ENCODE measurements at regions not wholly inside any gene's neighbourhood (a gene's known extent, or its start where the extent isn't known, plus 50 kb on each side); places are given as distances from the start of the nearest gene placed in this dataset.
"Not testable (repeated sequence)": the region's sequence is repeated elsewhere in the genome, so short reads cannot be mapped to it uniquely, and the experiment has no call there.

DNA sequence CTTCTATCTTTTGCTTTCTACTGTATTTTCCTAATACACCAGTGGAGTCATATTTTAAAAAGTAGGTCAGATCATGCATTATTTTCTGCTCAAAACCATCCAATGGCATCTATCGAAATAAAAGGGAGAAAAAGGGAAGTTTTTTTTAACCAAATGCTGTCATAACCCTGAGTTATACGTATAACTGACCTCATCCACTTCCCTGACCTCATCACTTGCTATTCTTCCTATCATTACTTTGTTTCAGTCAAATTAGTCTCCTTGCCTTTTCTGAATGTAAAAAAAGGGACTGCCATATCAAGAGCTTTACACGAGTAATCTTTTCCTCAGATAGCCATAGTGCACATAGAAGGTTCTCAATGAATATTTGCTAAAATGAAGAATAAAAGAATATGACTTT, 1383.6 kb downstream of the ZPLD1 start:
- DNase-seq = no peak

DNA sequence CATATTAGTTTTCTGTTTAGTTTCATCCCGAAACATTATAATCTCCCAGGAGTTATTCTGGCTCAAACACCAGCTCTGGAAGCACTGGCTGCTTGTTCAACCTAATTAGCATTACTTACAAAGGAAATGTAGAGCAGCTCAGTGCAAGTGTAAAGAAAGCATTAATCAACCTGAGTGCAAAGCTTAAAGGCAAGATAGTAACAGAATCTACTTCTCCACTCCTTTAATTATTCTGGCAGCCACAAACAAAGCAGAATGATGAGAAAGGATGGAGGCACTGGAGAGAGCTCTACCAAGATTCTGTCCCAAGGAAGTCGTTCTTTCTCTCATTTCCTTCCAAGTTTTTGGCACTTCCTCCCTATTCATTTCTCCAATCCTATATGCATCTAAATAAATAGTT, 1384.0 kb downstream of the ZPLD1 start:
- DNase-seq = no peak

DNA sequence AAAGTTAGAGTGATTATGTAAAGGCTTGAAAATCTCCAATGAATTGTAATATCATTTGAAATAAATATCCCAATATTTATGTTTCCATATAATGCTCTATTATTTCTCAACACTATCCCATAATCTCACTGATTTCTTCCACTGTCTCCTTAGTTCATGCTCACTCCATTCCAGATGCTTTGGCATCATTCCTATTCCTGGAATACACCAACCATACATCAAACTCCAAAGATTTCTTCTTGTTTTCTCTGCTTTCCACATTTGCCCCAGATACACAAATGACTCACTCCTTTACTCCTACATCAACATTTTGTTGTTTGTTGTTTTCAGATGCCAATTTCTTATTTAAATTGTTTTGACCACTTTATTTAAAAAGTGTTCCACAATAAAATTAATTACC, 1390.8 kb downstream of the ZPLD1 start:
- DNase-seq = no peak

DNA sequence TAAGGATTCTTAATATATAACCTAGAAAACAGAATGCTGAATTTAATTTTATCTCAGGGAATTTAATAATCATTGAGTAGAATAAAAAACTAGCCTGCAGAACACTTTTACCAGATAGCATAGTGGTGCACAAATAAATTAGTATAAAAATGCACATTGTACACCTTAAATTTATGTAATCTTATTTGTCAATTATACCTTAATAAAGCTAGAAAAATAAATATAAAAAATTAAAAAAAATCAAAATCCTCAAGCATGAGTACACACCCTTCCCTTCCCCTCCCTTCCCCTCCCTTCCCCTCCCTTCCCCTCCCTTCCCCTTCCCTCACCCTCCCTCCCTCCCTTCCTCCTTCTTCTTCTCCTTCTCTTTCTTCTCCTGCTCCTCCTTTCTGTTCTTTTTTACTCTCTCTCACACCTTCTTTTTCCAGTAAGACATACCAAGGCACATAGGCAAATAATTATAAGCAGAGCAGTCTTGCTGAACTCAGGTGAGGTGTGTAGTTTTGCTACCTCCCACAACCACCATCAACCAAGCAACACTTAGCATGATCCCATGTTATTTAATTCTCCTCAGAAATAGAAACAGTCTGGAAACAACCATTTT, 1395.0 kb downstream of the ZPLD1 start:
- DNase-seq = no peak

DNA sequence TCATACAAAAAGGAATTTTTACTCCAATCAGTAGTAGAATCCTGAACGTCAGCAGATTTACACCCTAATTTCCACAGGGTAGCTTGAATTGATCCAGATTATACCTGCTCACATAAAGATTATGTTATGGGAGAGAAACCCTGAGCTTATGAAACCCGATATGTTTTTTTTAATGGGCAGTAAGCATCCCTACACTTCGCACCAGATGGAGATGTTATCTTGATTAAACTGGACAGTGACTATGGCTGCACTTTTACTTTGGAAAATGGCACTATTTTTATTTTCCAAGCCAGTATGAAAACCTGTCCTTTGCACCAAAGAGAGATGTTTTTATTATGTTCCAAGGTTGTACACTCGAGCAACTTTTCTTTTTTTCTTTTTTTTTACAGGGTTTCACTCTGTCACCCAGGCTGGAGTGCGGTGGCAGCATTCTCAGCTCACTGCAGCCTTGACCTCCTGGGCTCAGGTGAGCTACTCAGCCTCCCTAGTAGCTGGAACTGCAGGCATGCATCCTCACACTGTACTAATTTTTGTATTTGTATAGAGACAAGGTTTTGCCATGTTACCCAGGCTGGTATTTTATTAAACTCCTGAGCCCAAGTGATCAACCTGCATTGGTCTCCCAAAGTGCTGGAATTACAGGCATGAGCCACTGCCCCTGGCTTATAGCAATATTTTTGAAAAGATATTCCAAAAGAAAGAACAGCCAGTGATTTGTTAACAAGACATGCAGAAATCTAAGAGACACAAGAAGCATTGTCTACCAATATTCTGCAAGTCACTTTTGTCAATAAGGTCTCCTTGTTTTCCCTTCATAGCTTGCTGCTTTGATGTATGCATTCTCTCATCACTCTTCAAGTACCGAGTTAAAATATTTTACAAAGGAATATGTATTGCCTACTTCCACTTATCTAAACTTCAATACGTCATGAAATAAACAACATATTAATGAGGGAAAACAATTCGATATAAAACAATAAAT, 1412.6 kb downstream of the ZPLD1 start:
- DNase-seq = no peak

DNA sequence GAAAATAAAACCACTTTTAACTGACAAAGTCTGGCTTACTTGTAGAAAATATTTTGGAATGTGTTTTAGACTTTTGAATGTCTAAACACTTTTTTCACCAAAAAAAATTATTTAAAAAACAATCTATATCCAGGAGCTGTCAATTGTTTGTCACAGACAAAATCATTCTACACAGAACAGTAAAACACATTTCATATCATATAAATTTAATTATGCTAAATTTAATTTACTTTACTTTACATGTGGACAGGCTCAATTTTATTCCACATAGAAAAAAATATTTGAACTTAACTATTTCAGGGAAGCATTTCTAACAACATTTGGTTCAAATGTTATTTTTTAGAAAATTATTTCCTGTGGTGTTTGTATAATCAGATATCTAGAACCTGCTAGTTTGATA, 1417.0 kb downstream of the ZPLD1 start:
- DNase-seq = no peak

DNA sequence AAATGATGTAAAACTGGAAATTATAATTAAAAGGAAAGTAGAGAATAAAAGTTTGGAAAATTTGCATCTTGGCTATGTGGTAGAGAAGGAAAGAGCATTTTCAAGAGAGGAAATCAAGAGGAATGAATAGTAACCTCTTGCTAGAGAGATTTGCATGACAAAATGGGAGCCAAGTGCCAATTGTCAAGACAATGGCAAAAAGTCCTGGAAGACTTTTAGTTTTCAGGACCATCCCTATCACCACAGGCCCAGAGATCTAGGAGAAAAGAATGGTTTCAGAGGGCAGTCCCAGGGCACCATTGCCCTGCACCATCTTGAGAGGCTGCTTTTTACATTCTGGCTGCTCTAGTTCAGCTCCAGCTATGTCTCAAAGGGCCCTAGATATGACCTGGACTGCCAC, 1427.6 kb downstream of the ZPLD1 start:
- no peak for DNase-seq

DNA sequence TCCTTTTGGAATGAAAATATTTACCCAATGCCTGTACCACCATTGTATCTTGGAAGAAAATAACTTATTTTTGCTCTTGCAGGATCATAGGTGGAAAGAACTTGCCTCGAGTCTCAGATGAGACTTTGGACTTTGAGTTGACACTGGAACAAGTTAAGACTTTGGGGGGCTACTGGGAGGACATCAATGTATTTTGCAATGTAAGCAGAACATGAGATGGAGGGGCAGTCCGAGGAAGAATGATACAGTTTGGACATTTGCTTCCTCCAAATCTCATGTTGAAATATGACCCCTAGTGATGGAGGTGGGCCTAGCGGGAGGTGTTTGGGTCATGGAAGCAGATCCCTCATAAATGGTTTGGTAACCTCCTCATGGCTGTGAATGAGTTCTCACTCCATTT, 1428.6 kb downstream of the ZPLD1 start:
- no peak for DNase-seq

DNA sequence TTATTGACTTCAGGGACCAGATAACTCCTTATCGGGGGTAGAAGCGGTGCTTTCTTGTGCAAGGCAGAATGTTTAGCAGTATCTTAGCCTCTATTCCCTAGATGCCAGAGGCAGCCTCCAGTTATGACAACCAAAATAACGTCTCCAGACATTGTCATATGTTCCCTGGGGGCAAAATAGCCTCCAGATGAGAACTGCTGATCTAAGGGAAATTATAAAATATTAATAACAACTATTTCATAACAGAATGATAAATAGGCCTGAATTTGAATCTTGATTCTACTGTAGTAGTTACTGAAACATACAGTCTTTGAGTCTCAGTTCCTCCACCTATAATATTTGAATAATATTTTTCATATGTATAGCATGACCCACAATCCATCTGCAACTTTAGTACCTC, 1431.3 kb downstream of the ZPLD1 start:
- DNase-seq = no peak

DNA sequence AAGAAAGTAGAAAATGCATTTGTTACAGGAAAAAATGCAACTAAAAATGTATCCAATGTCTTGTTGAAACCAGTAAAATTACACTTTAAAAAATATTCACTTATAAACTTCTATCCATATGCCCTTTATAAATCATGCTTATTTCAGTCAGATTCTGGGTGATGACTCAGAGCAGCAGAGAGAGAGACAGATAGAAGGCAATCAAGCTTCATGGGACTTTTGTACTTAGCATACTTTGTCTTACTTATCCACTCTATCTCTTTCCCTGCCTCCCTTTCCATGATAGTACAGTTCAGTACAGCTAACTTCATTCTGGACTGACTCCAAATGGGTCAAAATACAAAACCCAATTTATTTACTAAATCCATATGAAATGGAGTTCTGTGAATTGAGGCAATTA, 1438.2 kb downstream of the ZPLD1 start:
- no peak for DNase-seq

DNA sequence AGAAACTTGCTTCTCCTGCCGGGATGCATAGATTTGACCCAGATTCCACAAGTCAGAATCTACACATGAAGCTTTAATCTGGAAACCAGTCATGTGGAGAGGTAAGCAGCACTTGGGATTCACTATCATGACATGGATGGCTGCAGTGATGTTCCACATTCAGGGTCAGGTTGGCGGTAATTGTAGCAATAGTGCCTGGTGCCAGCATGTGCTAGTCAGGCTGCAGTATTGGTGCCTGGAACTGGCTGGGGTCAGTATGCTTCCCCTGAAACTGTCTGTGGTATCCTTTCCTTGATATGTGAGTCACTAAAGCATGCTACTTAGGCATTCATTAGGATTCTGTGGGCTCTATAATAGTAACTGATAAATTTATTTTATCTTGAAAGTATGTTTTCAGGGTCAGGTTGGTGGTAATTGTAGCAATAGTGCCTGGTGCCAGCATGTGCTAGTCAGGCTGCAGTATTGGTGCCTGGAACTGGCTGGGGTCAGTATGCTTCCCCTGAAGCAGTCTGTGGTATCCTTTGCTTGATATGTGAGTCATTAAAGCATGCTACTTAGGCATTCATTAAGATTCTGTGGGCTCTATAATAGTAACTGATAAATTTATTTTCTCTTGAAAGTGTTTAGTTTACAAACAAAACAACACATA, 1439.2 kb downstream of the ZPLD1 start:
- DNase-seq = no peak

DNA sequence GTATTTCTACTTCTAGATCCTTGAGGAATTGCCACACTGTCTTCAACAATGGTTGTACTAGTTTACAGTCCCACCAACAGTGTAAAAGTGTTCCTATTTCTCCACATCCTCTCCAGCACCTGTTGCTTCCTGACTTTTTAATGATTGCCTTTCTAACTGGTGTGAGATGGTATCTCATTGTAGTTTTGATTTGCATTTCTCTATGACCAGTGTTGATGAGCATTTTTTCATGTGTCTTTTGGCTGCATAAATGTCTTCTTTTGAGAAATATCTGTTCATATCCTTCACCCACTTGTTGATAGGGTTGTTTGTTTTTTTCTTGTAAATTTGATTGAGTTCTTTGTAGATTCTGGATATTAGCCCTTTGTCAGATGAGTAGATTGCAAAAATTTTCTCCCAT, 1447.0 kb downstream of the ZPLD1 start:
- DNase-seq = not testable (repeated sequence)

DNA sequence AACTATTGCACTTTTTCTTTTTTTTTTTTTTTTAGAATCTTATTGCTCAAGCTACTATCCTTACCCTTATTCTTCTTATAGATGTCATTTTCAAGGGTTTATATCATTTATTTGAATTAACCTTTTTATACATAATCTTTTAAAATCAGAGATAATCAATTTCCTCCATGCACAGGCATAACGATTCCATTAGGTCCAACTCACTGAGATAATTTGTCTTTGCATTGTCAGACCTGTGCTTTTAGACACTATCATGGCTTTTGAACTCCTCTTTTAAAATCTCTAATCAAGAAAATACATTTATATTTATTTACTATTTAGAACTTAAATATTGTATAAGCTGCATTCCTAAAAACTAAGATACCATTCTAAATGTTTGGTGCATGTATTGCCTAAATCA, 1454.9 kb downstream of the ZPLD1 start:
- no peak for DNase-seq

DNA sequence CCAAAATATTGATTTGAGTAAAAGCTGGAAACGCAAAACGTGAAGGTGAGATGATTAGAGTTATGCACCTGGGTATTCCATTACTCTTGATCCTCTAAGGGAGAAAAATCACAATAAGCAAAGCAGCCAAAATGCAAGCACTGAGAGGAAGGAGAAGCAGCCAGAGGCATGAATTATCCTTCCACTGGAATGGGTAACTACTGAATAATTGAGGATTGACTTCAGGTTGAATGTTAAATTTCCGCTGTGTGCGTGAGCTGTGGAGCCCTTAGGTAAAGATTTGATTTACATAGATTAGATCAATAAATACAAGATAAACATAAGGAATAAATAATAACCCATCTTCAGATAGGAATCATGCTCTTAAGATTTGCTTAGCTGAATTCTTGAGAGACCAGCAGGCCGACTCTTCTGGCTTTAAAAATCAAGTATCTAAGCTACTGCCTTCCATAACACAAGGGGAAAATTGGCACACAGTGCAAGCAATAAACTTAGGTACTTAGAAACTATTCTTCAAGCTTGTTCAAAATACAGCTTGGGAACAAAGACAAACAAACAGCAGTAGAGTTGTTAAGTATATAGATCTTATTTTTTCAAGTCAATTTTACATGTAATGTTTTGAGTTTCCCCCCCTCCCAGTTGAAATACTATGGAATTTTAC, 1459.5 kb downstream of the ZPLD1 start:
- no peak for DNase-seq

DNA sequence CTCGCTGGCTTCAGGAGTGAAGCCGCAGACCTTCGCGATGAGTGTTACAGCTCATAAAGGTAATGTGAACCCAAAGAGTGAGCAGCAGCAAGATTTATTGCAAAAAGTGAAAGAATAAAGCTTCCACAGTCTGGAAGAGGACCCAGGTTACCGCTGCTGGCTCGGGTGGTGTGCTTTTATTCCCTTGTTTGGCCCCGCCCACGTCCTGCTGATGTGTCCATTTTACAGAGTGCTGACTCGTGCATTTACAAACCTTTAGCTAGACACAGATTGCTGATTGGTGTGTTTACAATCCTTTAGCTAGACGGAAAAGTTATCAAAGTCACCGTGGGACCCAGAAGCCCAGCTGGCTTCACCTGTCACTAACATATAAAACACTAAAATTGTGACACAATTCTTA, 1464.5 kb downstream of the ZPLD1 start:
- DNase-seq = no peak

DNA sequence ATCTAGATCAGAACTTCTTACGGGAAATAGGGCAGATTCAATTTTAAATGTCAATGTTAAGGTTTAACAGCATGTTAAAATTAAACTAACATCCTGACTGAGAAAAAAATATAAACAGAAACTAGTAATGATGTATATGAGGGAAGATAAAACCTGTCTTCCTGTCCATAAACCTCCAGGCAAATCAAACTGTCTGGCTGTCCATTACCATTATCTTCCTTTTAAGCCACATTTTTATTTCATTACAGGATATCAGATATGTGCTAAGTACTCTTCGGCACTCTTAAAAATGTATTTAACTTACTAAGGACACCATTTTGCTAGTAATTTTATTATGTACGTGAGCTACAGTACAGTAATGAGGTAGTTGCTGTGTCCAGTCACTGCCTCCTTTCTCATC, 1461.7 kb upstream of the ALCAM start:
- no peak for DNase-seq

DNA sequence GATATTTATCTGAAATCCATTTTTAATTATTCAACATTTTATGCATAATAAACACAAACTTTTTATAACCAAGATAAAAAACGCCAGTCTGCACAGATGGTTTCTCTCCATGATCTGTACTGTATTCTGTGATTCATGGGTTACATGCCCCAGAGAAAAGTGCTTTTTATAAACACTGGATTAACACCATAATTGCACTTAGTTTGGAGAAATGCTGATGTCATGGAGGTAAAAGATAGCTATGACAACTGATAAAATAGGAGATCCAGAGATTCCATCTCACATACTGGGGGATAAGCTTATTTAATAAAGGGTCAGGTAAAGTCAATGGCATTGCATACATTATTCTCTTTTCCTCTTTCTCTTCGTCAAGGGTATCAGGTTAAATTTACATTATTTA, 1460.4 kb upstream of the ALCAM start:
- no peak for DNase-seq

DNA sequence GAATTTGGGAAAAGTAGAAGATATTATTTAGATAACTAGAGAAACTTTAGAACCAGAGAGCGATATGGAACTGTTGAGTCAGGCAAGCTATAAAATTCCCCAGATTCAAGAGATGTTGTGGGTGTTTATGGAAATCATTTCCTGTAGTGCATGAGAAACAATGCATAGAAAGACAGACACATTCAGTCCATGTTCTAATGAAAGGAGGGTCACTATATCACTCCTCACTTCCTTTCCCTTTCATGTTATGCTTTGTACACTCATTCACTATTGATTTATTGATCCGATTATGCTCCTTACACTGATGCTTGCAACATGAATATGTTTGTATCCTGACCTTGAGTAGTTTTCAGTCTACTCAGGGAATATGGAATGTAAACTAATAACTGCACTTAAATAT, 1459.9 kb upstream of the ALCAM start:
- DNase-seq = no peak

DNA sequence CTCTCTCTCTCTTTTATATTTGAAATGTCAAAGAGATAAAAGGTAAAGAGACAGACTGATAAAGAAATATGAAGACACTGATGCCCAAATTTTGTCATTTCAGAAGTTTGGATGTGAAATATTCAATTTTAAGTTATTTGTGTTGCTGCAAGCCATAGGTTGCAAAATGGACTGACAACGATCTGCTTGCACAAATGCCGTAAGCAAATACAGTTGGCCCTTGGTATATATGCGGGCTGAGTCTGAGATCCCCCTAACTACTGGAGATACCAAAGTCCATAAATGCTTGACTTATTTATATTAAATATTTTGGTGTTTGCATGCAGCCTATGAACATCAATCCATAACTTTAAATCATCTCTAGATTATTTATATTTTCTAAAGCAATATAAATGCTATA, 1459.1 kb upstream of the ALCAM start:
- no peak for DNase-seq

DNA sequence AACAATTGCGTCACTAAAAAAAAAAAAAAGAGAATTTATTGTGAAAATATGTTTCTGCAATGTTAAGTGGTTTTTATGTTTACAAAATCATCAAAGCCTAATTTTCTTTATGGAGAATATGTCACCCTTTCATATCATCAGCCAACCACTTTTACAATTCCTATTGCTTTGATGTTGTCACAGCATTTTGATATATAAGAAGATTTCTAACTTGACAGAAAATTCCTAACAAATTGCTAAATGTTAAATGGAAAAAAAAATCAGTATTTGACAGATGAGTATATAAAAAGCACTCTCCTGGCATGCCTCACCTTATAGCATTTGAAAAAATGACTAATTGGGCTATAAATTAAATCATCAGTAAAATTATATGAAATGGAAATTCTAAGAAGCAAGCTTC, 1457.3 kb upstream of the ALCAM start:
- DNase-seq = no peak

DNA sequence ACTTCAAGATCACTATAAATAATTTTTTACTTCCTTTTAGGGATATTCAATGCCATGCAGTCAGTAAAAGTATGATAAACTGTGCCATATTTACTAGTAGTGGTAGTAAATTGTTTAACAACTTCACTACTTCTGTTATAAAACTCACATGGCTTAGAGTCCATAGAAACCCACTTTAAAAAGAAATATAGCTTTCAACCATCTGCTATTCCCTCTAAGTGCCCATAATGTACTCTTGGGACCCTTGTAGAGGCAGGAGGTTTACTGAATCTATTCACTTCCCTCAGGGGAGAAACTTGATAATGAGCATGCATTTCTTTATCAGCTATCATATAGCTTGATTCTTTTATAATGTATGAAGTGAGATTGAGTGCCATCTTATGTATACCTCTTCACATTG, 1448.4 kb upstream of the ALCAM start:
- no peak for DNase-seq

DNA sequence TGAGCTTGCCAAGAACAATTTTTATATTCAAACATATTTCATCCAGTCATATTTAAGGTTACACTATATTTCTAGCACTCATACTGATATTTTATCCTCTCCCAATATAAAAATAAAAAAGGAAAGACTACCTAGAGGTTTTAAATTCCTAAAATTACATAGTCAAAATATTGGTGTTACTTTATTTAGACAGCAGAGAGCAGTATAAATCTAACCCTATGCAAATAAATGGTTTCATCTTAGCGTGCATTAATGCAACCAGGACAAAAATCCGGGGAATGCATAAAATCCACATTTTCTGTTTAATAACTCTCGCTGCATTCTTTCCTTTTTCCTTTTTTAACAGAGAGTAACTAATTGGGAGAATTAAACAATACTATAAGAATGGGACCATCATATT, 1447.4 kb upstream of the ALCAM start:
- no peak for DNase-seq

DNA sequence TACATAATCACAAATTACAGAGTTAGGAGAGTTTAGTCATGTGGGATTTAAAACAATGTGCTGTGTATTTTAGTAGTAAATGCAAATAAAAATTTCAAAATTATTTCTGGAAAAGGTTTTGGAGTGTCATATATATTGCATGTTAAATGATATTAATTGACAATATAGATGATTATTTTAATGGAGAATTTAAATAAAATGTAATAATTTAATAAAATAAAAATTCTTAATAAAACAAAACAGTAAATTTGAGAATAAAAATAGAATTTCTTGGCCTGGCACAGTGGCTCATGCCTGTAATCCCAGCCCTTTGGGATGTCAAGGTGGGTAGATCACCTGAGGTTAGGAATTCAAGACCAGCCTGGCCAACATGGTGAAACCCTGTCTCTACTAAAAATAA, 1442.8 kb upstream of the ALCAM start:
- DNase-seq = no peak

DNA sequence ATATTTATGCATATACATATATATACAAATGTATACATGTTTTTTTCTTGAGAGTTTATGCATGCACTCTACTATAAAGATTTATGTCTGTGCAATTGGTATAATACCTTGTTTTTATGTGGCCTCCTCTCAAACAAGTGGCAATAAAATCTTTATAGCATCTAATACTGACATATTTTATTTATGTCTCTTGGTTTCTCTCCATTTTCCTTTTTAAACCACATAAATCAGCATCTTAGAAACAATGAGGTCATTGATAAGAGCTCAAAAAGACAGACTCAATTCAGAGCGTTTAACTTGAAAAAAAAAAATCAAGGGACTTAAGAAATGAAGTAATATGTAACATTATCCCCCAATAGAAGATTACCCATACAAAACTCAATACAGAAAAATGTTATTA, 1442.2 kb upstream of the ALCAM start:
- DNase-seq = no peak

Data from bone marrow (tissue), 2 donors.